D721Med (cell line): ENCODE measurements at regions not wholly inside any gene's neighbourhood (a gene's known extent, or its start where the extent isn't known, plus 50 kb on each side); places are given as distances from the start of the nearest gene placed in this dataset.
"Not testable (repeated sequence)": the region's sequence is repeated elsewhere in the genome, so short reads cannot be mapped to it uniquely, and the experiment has no call there.

Experiments used
- DNase-seq: peaks from one replicate; pipeline ENCODE4 v3.0.0; 2011; ENCODE audit warnings: low spot score; ENCODE audit not compliant: insufficient read length
- FAIRE-seq: peaks from 2 replicates; lab custom pipeline; 2011; peaks lifted over from hg19 to GRCh38; lab: Jason Lieb, UNC
- CTCF ChIP-seq: IDR thresholded peaks from 2 replicates; pipeline ENCODE4 v1.5.1; 2012; ENCODE audit warnings: mild to moderate bottlenecking, control low read depth; ENCODE audit not compliant: insufficient read depth; ENCODE audit errors: missing control alignments

- FAIRE-seq, DNase-seq: not testable (repeated sequence)
- TF ChIP-seq CTCF: peak; percentile 24
Observed at GRCh38 chr2:207344596-207345394, 179.0 kb upstream of the KLF7 start.

- FAIRE-seq (no peak), DNase-seq (no peak)
- TF ChIP-seq CTCF: no peak
Observed at GRCh38 chr2:207351171-207351570, 178.6 kb upstream of the CREB1 start.

GRCh38 chr2:207352978-207353671, 176.6 kb upstream of the CREB1 start:
- no peak for DNase-seq
- no peak for FAIRE-seq
- TF ChIP-seq CTCF: no peak

GRCh38 chr2:207353836-207354235, 175.9 kb upstream of the CREB1 start:
- FAIRE-seq: no peak
- no peak for DNase-seq

GRCh38 chr2:207354462-207354861, 175.3 kb upstream of the CREB1 start:
- DNase-seq (no peak), FAIRE-seq (no peak)
- TF ChIP-seq CTCF: no peak

More at GRCh38 chr2:207353836-207354235, 175.9 kb upstream of the CREB1 start:
- no peak for TF ChIP-seq CTCF

- DNase-seq (no peak), FAIRE-seq (no peak)
- no peak for TF ChIP-seq CTCF
Observed at GRCh38 chr2:207356567-207356966, 173.2 kb upstream of the CREB1 start.

GRCh38 chr2:207357216-207357615, 172.5 kb upstream of the CREB1 start:
- DNase-seq (no peak), FAIRE-seq (no peak)
- no peak for TF ChIP-seq CTCF
